Epithelial cell of proximal tubule (primary cell): ENCODE measurements at regions not wholly inside any gene's neighbourhood (a gene's known extent, or its start where the extent isn't known, plus 50 kb on each side); places are given as distances from the start of the nearest gene placed in this dataset.

Experiments
- DNase-seq: peaks from one replicate; pipeline ENCODE4 v3.0.0-alpha.2; 2011; ENCODE audit warnings: low read depth
- H3K4me3 ChIP-seq: 2 replicates; pipeline ENCODE4 v1.5.1; 2011; ENCODE audit warnings: low read depth, mild to moderate bottlenecking, low read length
- CTCF ChIP-seq: conservative IDR thresholded peaks from 2 replicates; pipeline ENCODE4 v1.5.1; 2012; ENCODE audit warnings: low read depth, mild to moderate bottlenecking, low read length

GRCh38 chr6:67898875-67899274, 736.2 kb upstream of the ADGRB3 start:
- no peak overlapping the region for H3K4me3 ChIP-seq
- TF ChIP-seq CTCF = no peak
- DNase-seq = no peak

GRCh38 chr6:67897998-67898607, 737.0 kb upstream of the ADGRB3 start:
- no peak overlapping the region for H3K4me3 ChIP-seq
- no peak for DNase-seq
- no peak for TF ChIP-seq CTCF

GRCh38 chr6:67896476-67896875, 738.6 kb upstream of the ADGRB3 start:
- no peak overlapping the region for H3K4me3 ChIP-seq
- no peak for TF ChIP-seq CTCF
- DNase-seq = no peak

GRCh38 chr6:67889682-67889995, 745.4 kb upstream of the ADGRB3 start:
- no peak for TF ChIP-seq CTCF
- no peak for DNase-seq
- no peak overlapping the region for H3K4me3 ChIP-seq

- no peak for TF ChIP-seq CTCF
- peak; percentile 30 for DNase-seq
- no peak overlapping the region for H3K4me3 ChIP-seq
Measured at GRCh38 chr6:67888886-67889681, 746.0 kb upstream of the ADGRB3 start.

- no peak for DNase-seq
- TF ChIP-seq CTCF = no peak
- H3K4me3 ChIP-seq = no peak overlapping the region
Measured at GRCh38 chr6:67888546-67888885, 746.6 kb upstream of the ADGRB3 start.
